Naive thymus-derived CD4-positive, alpha-beta T cell (primary cell): ENCODE measurements at regions not wholly inside any gene's neighbourhood (a gene's known extent, or its start where the extent isn't known, plus 50 kb on each side); places are given as distances from the start of the nearest gene placed in this dataset.

Experiments
- ATAC-seq: fragments of 150-1000 bp; cut with Tn5 transposase; 2 replicates; pipeline ENCODE4 v1.10.0; 2021; ENCODE audit warnings: mild to moderate bottlenecking, moderate library complexity
- CTCF ChIA-PET: fragments of 350-600 bp; sonication (Branson Sonifier 250); formaldehyde crosslinking; loops from one replicate; lab custom pipeline; 2021; ENCODE audit warnings: antibody characterized with exemption; lab: Charles Lee
- POLR2A ChIA-PET: fragments of 350-600 bp; sonication (Branson Sonifier 250); formaldehyde crosslinking; loops from one replicate; lab custom pipeline; 2021; ENCODE audit warnings: antibody characterized with exemption, inconsistent platforms; lab: Charles Lee
- DNase-seq, 9 donors: peaks; one replicate each; pipeline versions ENCODE4 v3.0.0 to v3.0.0-alpha.2; 2020 to 2022; ENCODE audit warnings: mixed read lengths in 1 of 9
- H3K27ac ChIP-seq: one replicate; pipeline ENCODE4 v1.7.0; 2013; ENCODE audit warnings: mild to moderate bottlenecking, low read depth, low read length, moderate library complexity
- H3K27me3 ChIP-seq, 2 donors: one replicate each; pipeline ENCODE4 v1.7.0; 2013; ENCODE audit warnings: low read length in 2 of 2, mild to moderate bottlenecking in 2 of 2, moderate library complexity in 2 of 2; ENCODE audit not compliant: control insufficient read depth in 2 of 2, insufficient read depth in 2 of 2
- H3K36me3 ChIP-seq, 3 experiments: 1 replicate in 2 of 3; 2 replicates in 1 of 3; pipeline ENCODE4 v1.7.0; 2013; ENCODE audit warnings: low read length in 3 of 3, mild to moderate bottlenecking in 3 of 3, moderate library complexity in 1 of 3; ENCODE audit not compliant: insufficient read depth in 3 of 3, control insufficient read depth in 2 of 3
- H3K4me1 ChIP-seq, 2 donors: one replicate each; pipeline ENCODE4 v1.7.0; 2013; ENCODE audit warnings: low read length in 2 of 2, mild to moderate bottlenecking in 2 of 2, moderate library complexity in 1 of 2; ENCODE audit not compliant: control insufficient read depth in 2 of 2, insufficient read depth in 2 of 2
- H3K4me3 ChIP-seq: 2 replicates; pipeline ENCODE4 v1.7.0; 2013; ENCODE audit warnings: mild to moderate bottlenecking, low read length
- H3K9me3 ChIP-seq, 3 experiments: 1 replicate in 2 of 3; 2 replicates in 1 of 3; pipeline ENCODE4 v1.7.0; 2013; ENCODE audit warnings: low read length in 3 of 3; ENCODE audit not compliant: control insufficient read depth in 2 of 3
- H3K27ac Mint-ChIP-seq, 9 donors: one replicate each; pipeline ENCODE4 v1.8.0; 2020 to 2022; ENCODE audit warnings: mixed read lengths in 9 of 9, mild to moderate bottlenecking in 8 of 9, moderate library complexity in 5 of 9, inconsistent platforms in 2 of 9
- H3K27me3 Mint-ChIP-seq, 5 donors: one replicate each; pipeline ENCODE4 v1.8.0; 2021 to 2022; ENCODE audit warnings: mixed read lengths in 5 of 5, mild to moderate bottlenecking in 1 of 5
- H3K36me3 Mint-ChIP-seq, 5 donors: one replicate each; pipeline ENCODE4 v1.8.0; 2020 to 2022; ENCODE audit warnings: mixed read lengths in 5 of 5, mild to moderate bottlenecking in 3 of 5, inconsistent platforms in 1 of 5
- H3K4me1 Mint-ChIP-seq, 7 donors: one replicate each; pipeline ENCODE4 v1.8.0; 2020 to 2022; ENCODE audit warnings: mixed read lengths in 7 of 7, mild to moderate bottlenecking in 3 of 7, inconsistent platforms in 1 of 7
- H3K4me3 Mint-ChIP-seq, 10 donors: one replicate each; pipeline ENCODE4 v1.8.0; 2020 to 2022; ENCODE audit warnings: mild to moderate bottlenecking in 10 of 10, mixed read lengths in 10 of 10, moderate library complexity in 6 of 10, inconsistent platforms in 2 of 10
- H3K9me3 Mint-ChIP-seq, 11 donors: one replicate each; pipeline ENCODE4 v1.8.0; 2020 to 2022; ENCODE audit warnings: mixed read lengths in 11 of 11, mild to moderate bottlenecking in 4 of 11, inconsistent platforms in 1 of 11, moderate library complexity in 1 of 11
- intact Hi-C, 2 donors: fragments of 100-400 bp; cut with micrococcal nuclease; formaldehyde crosslinking; loops; one replicate each; pipeline ENCODE4 v1.15.1; 2023

- no peaks in the 10 kb centered on the region for H3K27me3 ChIP-seq
- no peak overlapping the region for H3K27ac ChIP-seq
- intact Hi-C loops = no loop called here
- no peak for ATAC-seq
- H3K4me1 Mint-ChIP-seq = peaks cover 0 to 4% (median 0%) of the 10 kb centered on the region in 7 donors
- ChIA-PET CTCF (no interaction called here), POLR2A (no interaction called here)
- H3K9me3 ChIP-seq = no peaks in the 10 kb centered on the region
- H3K4me3 Mint-ChIP-seq = no peak overlapping the region
- peaks cover 0 to 4% (median 0%) of the 10 kb centered on the region in 5 donors for H3K36me3 Mint-ChIP-seq
- no peak overlapping the region for H3K4me3 ChIP-seq
- peaks cover 0 to 9% (median 2%) of the 10 kb centered on the region in 11 donors for H3K9me3 Mint-ChIP-seq
- no peaks in the 10 kb centered on the region for H3K36me3 ChIP-seq
- no peak for DNase-seq
- no peak overlapping the region for H3K27ac Mint-ChIP-seq
- H3K27me3 Mint-ChIP-seq = no peaks in the 10 kb centered on the region
- no peaks in the 10 kb centered on the region for H3K4me1 ChIP-seq
Measured at GRCh38 chr5:124060413-124061067, 548.6 kb downstream of the CSNK1G3 start.

- intact Hi-C loops = no loop called here
- Histone ChIP-seq H3K36me3 (no peaks in the 10 kb centered on the region), H3K27me3 (no peaks in the 10 kb centered on the region), H3K4me1 (no peaks in the 10 kb centered on the region), H3K9me3 (no peaks in the 10 kb centered on the region), H3K27ac (no peak overlapping the region), H3K4me3 (no peak overlapping the region)
- Mint-ChIP-seq H3K36me3 (peaks cover 0 to 4% (median 0%) of the 10 kb centered on the region in 5 donors), H3K4me1 (peaks cover 0 to 4% (median 0%) of the 10 kb centered on the region in 7 donors), H3K4me3 (no peak overlapping the region), H3K27me3 (no peaks in the 10 kb centered on the region), H3K9me3 (peaks cover 0 to 9% (median 2%) of the 10 kb centered on the region in 11 donors), H3K27ac (no peak overlapping the region)
- ChIA-PET CTCF (no interaction called here), POLR2A (no interaction called here)
- DNase-seq (no peak), ATAC-seq (no peak)
Measured at GRCh38 chr5:124060011-124060410, 548.0 kb downstream of the CSNK1G3 start.

GRCh38 chr5:124059200-124059599 lies 547.2 kb downstream of the CSNK1G3 start:
- intact Hi-C loops = no loop called here
- DNase-seq (no peak), ATAC-seq (no peak)
- Histone ChIP-seq H3K9me3 (no peaks in the 10 kb centered on the region), H3K4me1 (no peaks in the 10 kb centered on the region), H3K27ac (no peak overlapping the region), H3K4me3 (no peak overlapping the region), H3K27me3 (no peaks in the 10 kb centered on the region), H3K36me3 (no peaks in the 10 kb centered on the region)
- no peaks in the 10 kb centered on the region for H3K27me3 Mint-ChIP-seq
- ChIA-PET CTCF (no interaction called here), POLR2A (no interaction called here)
- H3K9me3 Mint-ChIP-seq = peaks cover 0 to 6% (median 0%) of the 10 kb centered on the region in 11 donors
- H3K4me3 Mint-ChIP-seq = no peak overlapping the region
- no peaks in the 10 kb centered on the region for H3K36me3 Mint-ChIP-seq
- no peak overlapping the region for H3K27ac Mint-ChIP-seq
- peaks cover 0 to 4% (median 0%) of the 10 kb centered on the region in 7 donors for H3K4me1 Mint-ChIP-seq

GRCh38 chr5:124057724-124058231 lies 545.8 kb downstream of the CSNK1G3 start:
- no peak overlapping the region for H3K4me3 ChIP-seq
- Mint-ChIP-seq H3K9me3 (peaks cover 0 to 6% (median 0%) of the 10 kb centered on the region in 11 donors), H3K4me3 (no peak overlapping the region), H3K36me3 (no peaks in the 10 kb centered on the region), H3K27ac (no peak overlapping the region), H3K4me1 (peaks cover 0 to 4% (median 0%) of the 10 kb centered on the region in 7 donors), H3K27me3 (no peaks in the 10 kb centered on the region)
- no peak for DNase-seq
- intact Hi-C loops = no loop called here
- no peaks in the 10 kb centered on the region for H3K4me1 ChIP-seq
- no peaks in the 10 kb centered on the region for H3K36me3 ChIP-seq
- ChIA-PET POLR2A (no interaction called here), CTCF (no interaction called here)
- H3K27me3 ChIP-seq = no peaks in the 10 kb centered on the region
- H3K27ac ChIP-seq = no peak overlapping the region
- ATAC-seq = no peak
- no peaks in the 10 kb centered on the region for H3K9me3 ChIP-seq

GRCh38 chr5:124056991-124057723 lies 545.2 kb downstream of the CSNK1G3 start:
- peak; percentile 73 for ATAC-seq
- intact Hi-C loops = no loop called here
- no peak overlapping the region for H3K4me3 Mint-ChIP-seq
- Histone ChIP-seq H3K27ac (no peak overlapping the region), H3K4me3 (no peak overlapping the region), H3K36me3 (no peaks in the 10 kb centered on the region), H3K27me3 (no peaks in the 10 kb centered on the region), H3K9me3 (no peaks in the 10 kb centered on the region), H3K4me1 (no peaks in the 10 kb centered on the region)
- H3K9me3 Mint-ChIP-seq = peaks cover 0 to 6% (median 0%) of the 10 kb centered on the region in 11 donors
- H3K27ac Mint-ChIP-seq = no peak overlapping the region
- no peaks in the 10 kb centered on the region for H3K27me3 Mint-ChIP-seq
- POLR2A ChIA-PET = no interaction called here
- peaks cover 0 to 4% (median 0%) of the 10 kb centered on the region in 7 donors for H3K4me1 Mint-ChIP-seq
- no peak for DNase-seq
- CTCF ChIA-PET = no interaction called here
- no peaks in the 10 kb centered on the region for H3K36me3 Mint-ChIP-seq

- no peaks in the 10 kb centered on the region for H3K27me3 ChIP-seq
- Mint-ChIP-seq H3K27me3 (no peaks in the 10 kb centered on the region), H3K27ac (no peak overlapping the region), H3K36me3 (no peaks in the 10 kb centered on the region), H3K4me3 (no peak overlapping the region), H3K4me1 (peaks cover 0 to 4% (median 0%) of the 10 kb centered on the region in 7 donors), H3K9me3 (peaks cover 0 to 6% (median 0%) of the 10 kb centered on the region in 11 donors)
- no peaks in the 10 kb centered on the region for H3K4me1 ChIP-seq
- intact Hi-C loops = no loop called here
- POLR2A ChIA-PET = no interaction called here
- ATAC-seq (no peak), DNase-seq (no peak)
- H3K4me3 ChIP-seq = no peak overlapping the region
- H3K36me3 ChIP-seq = no peaks in the 10 kb centered on the region
- CTCF ChIA-PET = no interaction called here
- no peak overlapping the region for H3K27ac ChIP-seq
- no peaks in the 10 kb centered on the region for H3K9me3 ChIP-seq
Measured at GRCh38 chr5:124056326-124056990, 544.5 kb downstream of the CSNK1G3 start.
